ENCODE measurements at regions not wholly inside any gene's neighbourhood (a gene's known extent, or its start where the extent isn't known, plus 50 kb on each side); places are given as distances from the start of the nearest gene placed in this dataset.
"Not testable (repeated sequence)": the region's sequence is repeated elsewhere in the genome, so short reads cannot be mapped to it uniquely, and the experiment has no call there.

- H3K27ac ChIP-seq (replicated peaks): no peak overlapping the region
- no peaks in the 10 kb centered on the region for H3K36me3 ChIP-seq
- DNase-seq: no peak
- H3K9me3 ChIP-seq (replicated peaks): no peaks in the 10 kb centered on the region
- intact Hi-C loops (cut with micrococcal nuclease): no loop called here
- peaks cover 5% of the 10 kb centered on the region for H3K4me1 ChIP-seq
- TF ChIP-seq CTCF (IDR thresholded peaks at IDR 0.05; ENCODE audit: borderline replicate concordance): no peak
- H3K4me3 ChIP-seq: no peak overlapping the region
- H3K27me3 ChIP-seq (ENCODE audit: low read depth): no peaks in the 10 kb centered on the region
These were observed 158.2 kb downstream of the DEFB131A start for GRCh38 chr4:9602389-9602914.

DNA sequence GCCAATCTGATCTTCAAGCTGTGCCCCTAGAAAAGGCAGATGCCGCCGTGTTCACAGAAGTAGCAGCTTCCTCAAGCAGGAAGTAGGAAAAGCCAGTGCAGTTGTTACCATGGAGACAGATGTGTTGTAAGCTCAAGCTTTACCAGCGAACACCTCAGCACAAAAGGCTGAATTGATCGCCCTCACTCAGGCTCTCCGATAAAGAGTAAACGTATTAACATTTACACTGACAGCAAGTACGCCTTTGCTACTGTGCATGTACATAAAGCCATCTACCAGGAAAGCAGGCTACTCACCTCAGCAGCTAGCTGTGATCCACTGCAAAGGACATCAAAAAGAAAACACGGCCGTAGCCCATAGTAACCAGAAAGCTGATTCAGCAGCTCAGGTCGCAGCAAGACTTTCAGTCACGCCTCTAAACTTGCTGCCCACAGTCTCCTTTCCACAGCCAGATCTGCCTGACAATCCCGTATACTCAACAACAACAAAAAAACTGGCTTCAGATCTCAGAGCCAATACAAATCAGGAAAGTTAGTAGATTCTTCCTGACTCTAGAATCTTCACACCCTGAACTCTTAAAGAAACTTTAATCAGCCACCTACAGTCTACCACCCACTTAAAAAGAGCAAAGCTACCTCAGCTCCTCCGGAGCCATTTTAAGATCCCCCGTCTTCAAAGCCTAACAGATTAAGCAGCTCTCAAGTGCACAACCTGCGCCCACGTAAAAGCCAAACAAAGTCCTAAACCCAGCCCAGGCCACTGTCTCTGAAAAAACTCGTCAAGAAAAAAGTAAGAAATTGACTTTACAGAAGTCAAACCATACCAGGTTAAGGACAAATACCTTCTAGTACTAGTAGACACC, 160.0 kb downstream of the DEFB131A start:
- peak overlapping the region; percentile 50 for H3K4me3 ChIP-seq
- H3K36me3 ChIP-seq; intact Hi-C loops (cut with micrococcal nuclease); H3K27me3 ChIP-seq (ENCODE audit: low read depth); H3K27ac ChIP-seq (replicated peaks); H3K4me1 ChIP-seq; DNase-seq; H3K9me3 ChIP-seq (replicated peaks): not testable (repeated sequence)

DNA sequence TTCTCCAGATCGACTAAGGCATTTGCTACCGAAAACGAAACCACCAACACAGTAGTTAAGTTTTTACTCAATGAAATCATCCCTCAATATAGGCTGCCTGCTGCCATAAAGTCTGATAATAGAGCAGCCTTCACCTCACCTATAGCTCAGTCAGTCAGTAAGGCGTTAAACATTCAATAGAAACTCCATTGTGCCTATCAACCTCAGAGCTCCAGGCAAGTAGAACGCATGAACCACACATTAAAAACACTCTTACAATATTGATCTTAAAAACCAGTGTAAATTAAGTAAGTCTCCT, 160.6 kb downstream of the DEFB131A start:
- H3K9me3 ChIP-seq (replicated peaks); intact Hi-C loops (cut with micrococcal nuclease); H3K36me3 ChIP-seq; H3K27ac ChIP-seq (replicated peaks); H3K4me1 ChIP-seq; DNase-seq; H3K27me3 ChIP-seq (ENCODE audit: low read depth): not testable (repeated sequence)
- peak overlapping the region; percentile 50 for H3K4me3 ChIP-seq

- Histone ChIP-seq H3K36me3 (no peaks in the 10 kb centered on the region), H3K4me3 (no peak overlapping the region), H3K27ac (replicated peaks) (no peak overlapping the region), H3K9me3 (replicated peaks) (no peaks in the 10 kb centered on the region), H3K27me3 (ENCODE audit: low read depth) (peaks cover 5% of the 10 kb centered on the region), H3K4me1 (peaks cover 5% of the 10 kb centered on the region)
- TF ChIP-seq CTCF (IDR thresholded peaks at IDR 0.05; ENCODE audit: borderline replicate concordance): no peak
- no peak for DNase-seq
- intact Hi-C loops (cut with micrococcal nuclease): no loop called here
These were observed 164.1 kb downstream of the DEFB131A start for GRCh38 chr4:9608300-9608699.

- DNase-seq; H3K36me3 ChIP-seq; H3K4me3 ChIP-seq; H3K27ac ChIP-seq (replicated peaks); H3K27me3 ChIP-seq (ENCODE audit: low read depth); H3K4me1 ChIP-seq; H3K9me3 ChIP-seq (replicated peaks); intact Hi-C loops (cut with micrococcal nuclease): not testable (repeated sequence)
These were observed 166.1 kb downstream of the DEFB131A start for GRCh38 chr4:9610321-9610720.

DNA sequence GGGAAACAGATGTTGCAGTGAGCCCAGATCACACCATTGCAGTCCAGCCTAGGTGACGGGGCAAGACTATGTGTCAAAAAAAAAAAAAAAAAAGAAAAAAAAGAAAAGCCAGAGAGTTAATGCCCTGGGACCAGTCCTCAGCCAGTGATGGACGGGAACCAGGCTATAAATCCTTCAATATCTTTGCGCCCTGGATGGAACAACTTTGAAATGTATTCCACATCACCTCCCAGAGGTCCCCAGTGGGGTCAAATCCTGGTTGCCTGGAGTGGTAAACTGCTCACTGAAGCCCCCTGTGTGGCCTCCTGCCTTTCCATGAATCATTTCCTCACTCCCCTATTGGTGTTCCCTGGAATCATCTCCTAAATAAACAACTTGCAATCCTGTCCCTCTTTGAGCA, 166.9 kb downstream of the DEFB131A start:
- peaks cover 5% of the 10 kb centered on the region for H3K27me3 ChIP-seq (ENCODE audit: low read depth)
- H3K9me3 ChIP-seq (replicated peaks): no peaks in the 10 kb centered on the region
- H3K4me3 ChIP-seq: no peak overlapping the region
- H3K27ac ChIP-seq (replicated peaks): no peak overlapping the region
- no peaks in the 10 kb centered on the region for H3K36me3 ChIP-seq
- DNase-seq: no peak
- TF ChIP-seq CTCF (IDR thresholded peaks at IDR 0.05; ENCODE audit: borderline replicate concordance): no peak
- intact Hi-C loops (cut with micrococcal nuclease): no loop called here
- H3K4me1 ChIP-seq: no peaks in the 10 kb centered on the region

DNA sequence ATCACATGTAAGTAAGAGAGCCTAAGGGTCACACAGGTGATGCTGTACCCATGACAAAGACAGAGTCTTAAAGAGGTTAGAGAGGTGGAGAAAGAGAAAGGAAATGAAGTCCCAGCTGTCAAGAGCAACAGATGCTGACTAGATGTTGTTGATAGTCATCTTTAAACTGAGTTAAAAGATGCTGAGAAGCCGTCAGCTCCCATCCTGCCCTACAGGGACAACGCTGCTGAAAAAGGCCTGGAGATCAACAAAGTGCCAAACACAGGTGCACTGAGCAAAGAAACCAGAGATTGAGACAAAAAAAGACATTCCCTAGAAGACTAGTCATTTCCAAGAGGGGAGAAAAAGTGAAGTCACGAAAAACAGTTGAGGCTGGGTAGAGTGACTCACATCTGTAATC, 145.0 kb upstream of the DRD5 start:
- not testable (repeated sequence) for DNase-seq

More for the DNA sequence above, 145.0 kb upstream of the DRD5 start:
- H3K9me3 ChIP-seq (replicated peaks); H3K4me1 ChIP-seq; intact Hi-C loops (cut with micrococcal nuclease); H3K27me3 ChIP-seq (ENCODE audit: low read depth); H3K27ac ChIP-seq (replicated peaks); H3K36me3 ChIP-seq; H3K4me3 ChIP-seq: not testable (repeated sequence)

All from left ventricle myocardium inferior (tissue), 1 donor.